HK-2 (cell line): ENCODE measurements at regions not wholly inside any gene's neighbourhood (a gene's known extent, or its start where the extent isn't known, plus 50 kb on each side); places are given as distances from the start of the nearest gene placed in this dataset.

ENCODE experiments used
- DNase-seq: peaks from one replicate; pipeline ENCODE4 v3.0.0-alpha.2; 2018; ENCODE audit not compliant: unreplicated experiment

GRCh38 chr10:4345877-4346646 is 479.9 kb upstream of the AKR1E2 start:
- no peak for DNase-seq

GRCh38 chr10:4344492-4344994 is 481.5 kb upstream of the AKR1E2 start:
- DNase-seq = peak; percentile 10

- DNase-seq = no peak
These were observed 482.1 kb upstream of the AKR1E2 start for GRCh38 chr10:4343873-4344272.

GRCh38 chr10:4343091-4343490 is 482.9 kb upstream of the AKR1E2 start:
- no peak for DNase-seq

GRCh38 chr10:4338768-4339167 is 487.2 kb upstream of the AKR1E2 start:
- no peak for DNase-seq

- no peak for DNase-seq
These were observed 488.4 kb upstream of the AKR1E2 start for GRCh38 chr10:4337563-4337962.

- DNase-seq = no peak
These were observed 491.1 kb upstream of the AKR1E2 start for GRCh38 chr10:4334871-4335270.

GRCh38 chr10:4334015-4334414 is 492.0 kb upstream of the AKR1E2 start:
- DNase-seq = no peak

GRCh38 chr10:4333459-4333894 is 492.5 kb upstream of the AKR1E2 start:
- no peak for DNase-seq

GRCh38 chr10:4332764-4333458 is 493.1 kb upstream of the AKR1E2 start:
- DNase-seq = no peak

GRCh38 chr10:4331150-4331549 is 494.9 kb upstream of the AKR1E2 start:
- no peak for DNase-seq

- no peak for DNase-seq
These were observed 495.4 kb upstream of the AKR1E2 start for GRCh38 chr10:4330636-4331035.

GRCh38 chr10:4329225-4329624 is 496.8 kb upstream of the AKR1E2 start:
- no peak for DNase-seq

GRCh38 chr10:4326647-4327046 is 499.4 kb upstream of the AKR1E2 start:
- DNase-seq = no peak

- no peak for DNase-seq
These were observed 506.1 kb upstream of the AKR1E2 start for GRCh38 chr10:4319870-4320367.

- peak; percentile 5 for DNase-seq
These were observed 509.7 kb upstream of the AKR1E2 start for GRCh38 chr10:4316161-4316810.

- no peak for DNase-seq
These were observed 510.5 kb upstream of the AKR1E2 start for GRCh38 chr10:4315551-4315950.

GRCh38 chr10:4313051-4313450 is 513.0 kb upstream of the AKR1E2 start:
- no peak for DNase-seq

- DNase-seq = no peak
These were observed 513.8 kb upstream of the AKR1E2 start for GRCh38 chr10:4312051-4312835.

GRCh38 chr10:4310172-4310571 is 515.8 kb upstream of the AKR1E2 start:
- DNase-seq = no peak

- no peak for DNase-seq
These were observed 518.1 kb upstream of the AKR1E2 start for GRCh38 chr10:4307910-4308309.

- no peak for DNase-seq
These were observed 519.1 kb upstream of the AKR1E2 start for GRCh38 chr10:4306871-4307270.
